DOHH2 (cell line): ENCODE measurements at regions not wholly inside any gene's neighbourhood (a gene's known extent, or its start where the extent isn't known, plus 50 kb on each side); places are given as distances from the start of the nearest gene placed in this dataset.

Experiments
- EZH2phosphoT487 ChIP-seq: fragments of 200-600 bp; sonication (generic); IDR thresholded peaks from 2 replicates; pipeline ENCODE4 v1.6.1; 2017; ENCODE audit warnings: borderline replicate concordance, mild to moderate bottlenecking, antibody characterized with exemption, low read length, moderate library complexity, mixed read lengths
- TF ChIP-seq, protein P1 (sequence below): fragments of 200-600 bp; sonication (generic); IDR thresholded peaks from one replicate; pipeline ENCODE4 v1.5.1; 2014; ENCODE audit warnings: antibody characterized with exemption, mild to moderate bottlenecking, low read depth, low read length; ENCODE audit not compliant: poor library complexity, severe bottlenecking

DNA sequence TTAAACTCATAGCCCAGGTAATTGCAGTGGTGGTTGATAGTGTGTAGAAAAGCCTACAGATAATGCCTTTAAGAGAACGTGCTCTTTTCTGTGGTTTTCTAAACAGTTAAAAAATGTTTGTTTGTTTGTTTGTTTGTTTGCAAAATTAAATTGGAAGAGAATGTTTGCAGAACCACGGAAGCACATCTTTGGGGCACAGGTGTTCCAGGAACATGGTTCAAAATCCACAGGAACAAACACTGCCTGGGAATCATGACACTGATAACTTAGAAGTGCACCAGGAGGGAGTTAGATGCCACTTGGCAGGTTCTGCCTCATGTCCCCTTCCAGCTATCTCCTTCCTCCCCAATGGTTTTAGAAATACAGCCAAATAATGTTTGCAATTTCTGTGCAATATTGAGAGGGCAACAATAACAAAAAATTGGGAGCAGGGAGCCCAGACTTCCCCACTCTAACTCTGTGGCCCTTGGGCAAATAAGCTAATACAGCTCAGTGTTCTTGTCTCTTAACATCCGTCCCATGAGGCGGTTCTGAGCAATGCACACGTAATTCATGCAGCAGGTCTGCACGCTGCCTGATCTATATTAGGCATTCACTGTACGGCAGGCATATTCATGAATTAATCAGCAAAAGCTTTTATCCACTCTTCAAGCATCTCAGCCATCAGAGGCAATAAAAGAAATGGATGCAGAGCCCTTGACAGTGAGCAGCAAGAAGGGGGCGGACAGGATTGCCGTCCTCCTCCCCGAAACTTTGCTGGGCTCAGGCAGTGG, 274.3 kb upstream of the FOXQ1 start:
- TF ChIP-seq, protein P1, sequence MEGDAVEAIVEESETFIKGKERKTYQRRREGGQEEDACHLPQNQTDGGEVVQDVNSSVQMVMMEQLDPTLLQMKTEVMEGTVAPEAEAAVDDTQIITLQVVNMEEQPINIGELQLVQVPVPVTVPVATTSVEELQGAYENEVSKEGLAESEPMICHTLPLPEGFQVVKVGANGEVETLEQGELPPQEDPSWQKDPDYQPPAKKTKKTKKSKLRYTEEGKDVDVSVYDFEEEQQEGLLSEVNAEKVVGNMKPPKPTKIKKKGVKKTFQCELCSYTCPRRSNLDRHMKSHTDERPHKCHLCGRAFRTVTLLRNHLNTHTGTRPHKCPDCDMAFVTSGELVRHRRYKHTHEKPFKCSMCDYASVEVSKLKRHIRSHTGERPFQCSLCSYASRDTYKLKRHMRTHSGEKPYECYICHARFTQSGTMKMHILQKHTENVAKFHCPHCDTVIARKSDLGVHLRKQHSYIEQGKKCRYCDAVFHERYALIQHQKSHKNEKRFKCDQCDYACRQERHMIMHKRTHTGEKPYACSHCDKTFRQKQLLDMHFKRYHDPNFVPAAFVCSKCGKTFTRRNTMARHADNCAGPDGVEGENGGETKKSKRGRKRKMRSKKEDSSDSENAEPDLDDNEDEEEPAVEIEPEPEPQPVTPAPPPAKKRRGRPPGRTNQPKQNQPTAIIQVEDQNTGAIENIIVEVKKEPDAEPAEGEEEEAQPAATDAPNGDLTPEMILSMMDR: no peak
- no peak for TF ChIP-seq EZH2phosphoT487
